HCT116 (cell line): ENCODE measurements at regions not wholly inside any gene's neighbourhood (a gene's known extent, or its start where the extent isn't known, plus 50 kb on each side); places are given as distances from the start of the nearest gene placed in this dataset.

Experiments
- ATAC-seq: fragments of 200-7000 bp; cut with Tn5 transposase; 2 replicates; pipeline ENCODE4 v1.9.1; 2020; ENCODE audit warnings: mild to moderate bottlenecking, moderate library complexity
- BruUV-seq: library from RNA; stranded (reverse); fragments of 400-500 nt; replicated peaks from 2 replicates; lab custom pipeline; 2021; lab: Mats Ljungman, UMichigan
- CTCF ChIA-PET: fragments of 300-600 bp; sonication (Branson Sonifier 250); formaldehyde crosslinking; loops from one replicate; lab custom pipeline; 2021; ENCODE audit warnings: antibody characterized with exemption; lab: Charles Lee
- POLR2A ChIA-PET: fragments of 300-600, 350-600 bp; sonication (Branson Sonifier 250); formaldehyde crosslinking; loops from one replicate; lab custom pipeline; 2021; ENCODE audit warnings: antibody characterized with exemption; lab: Charles Lee
- RAD21 ChIA-PET, 2 experiments: fragments of 300-600 bp; sonication (Branson Sonifier 250); formaldehyde crosslinking; loops; one replicate each; lab custom pipeline; 2023; ENCODE audit warnings: low total read pairs in 2 of 2; ENCODE audit not compliant: uncharacterized antibody in 2 of 2, unreplicated experiment in 2 of 2, low non-redundant PET in 1 of 2; lab: Charles Lee
- DNase-seq: peaks from one replicate; pipeline ENCODE4 v3.0.0-alpha.2; 2010; ENCODE audit warnings: low read depth, low spot score
- H2AFZ ChIP-seq: fragments of 200-600 bp; shearing (Covaris generic), sonication (generic); 2 replicates; pipeline ENCODE4 v1.6.1; 2017; ENCODE audit warnings: low read depth, mixed run types, mixed read lengths, antibody characterized with exemption, low read length; ENCODE audit not compliant: poor library complexity, severe bottlenecking
- H3K27ac ChIP-seq: 2 replicates; pipeline ENCODE4 v1.5.1; 2012; ENCODE audit warnings: low read depth, low read length
- H3K27me3 ChIP-seq: fragments of 200-600 bp; sonication (generic); 2 replicates; pipeline ENCODE4 v1.6.1; 2016; ENCODE audit warnings: mixed run types, low read length, mixed read lengths; ENCODE audit not compliant: insufficient read depth
- H3K36me3 ChIP-seq, 2 experiments: fragments of 200-500 bp in 1 of 2; fragments of 200-600 bp in 1 of 2; sonication (Bioruptor generic) in 1 of 2; sonication (generic) in 1 of 2; 2 replicates each; pipeline versions ENCODE4 v1.5.1 to v1.6.1; 2014 to 2016; ENCODE audit warnings: low read length in 2 of 2, inconsistent platforms in 1 of 2, mixed read lengths in 1 of 2, mixed run types in 1 of 2; ENCODE audit not compliant: insufficient read depth in 2 of 2, control insufficient read depth in 1 of 2
- H3K4me1 ChIP-seq, 2 experiments: fragments of 200-600 bp in 1 of 2; sonication (generic) in 1 of 2; 2 replicates each; pipeline versions ENCODE4 v1.5.1 to v1.6.1; 2012 to 2017; ENCODE audit warnings: low read length in 2 of 2, inconsistent platforms in 1 of 2, mild to moderate bottlenecking in 1 of 2, mixed read lengths in 1 of 2, mixed run types in 1 of 2, moderate library complexity in 1 of 2; ENCODE audit not compliant: insufficient read depth in 2 of 2, control insufficient read depth in 1 of 2
- H3K4me2 ChIP-seq: fragments of 200-600 bp; sonication (generic); 2 replicates; pipeline ENCODE4 v1.6.1; 2017; ENCODE audit warnings: mixed run types, low read length, mixed read lengths
- H3K4me3 ChIP-seq, 2 experiments: fragments of 200-600 bp in 1 of 2; sonication (generic) in 1 of 2; replicated peaks in 1 of 2; 2 replicates each; pipeline ENCODE4 v1.5.1; 2011 to 2016; ENCODE audit warnings: low read length in 2 of 2, control low read depth in 1 of 2, low read depth in 1 of 2, mild to moderate bottlenecking in 1 of 2, mixed read lengths in 1 of 2, mixed run types in 1 of 2
- H3K79me2 ChIP-seq: fragments of 200-600 bp; sonication (generic); 2 replicates; pipeline ENCODE4 v1.6.1; 2017; ENCODE audit warnings: mild to moderate bottlenecking, mixed run types, low read length, moderate library complexity, mixed read lengths; ENCODE audit not compliant: insufficient read depth
- H3K9ac ChIP-seq: fragments of 200-600 bp; sonication (generic); 2 replicates; pipeline ENCODE4 v1.6.1; 2016; ENCODE audit warnings: low read length, mixed read lengths
- H3K9me2 ChIP-seq: fragments of 200-600 bp; sonication (generic), shearing (Covaris generic); 2 replicates; pipeline ENCODE4 v1.6.1; 2017; ENCODE audit warnings: mixed run types, mild to moderate bottlenecking, moderate library complexity; ENCODE audit not compliant: insufficient read depth
- H3K9me3 ChIP-seq, 2 experiments: fragments of 200-500 bp in 1 of 2; fragments of 200-600 bp in 1 of 2; sonication (Bioruptor generic) in 1 of 2; sonication (generic) in 1 of 2; 2 replicates each; pipeline ENCODE4 v1.6.1; 2014 to 2017; ENCODE audit warnings: low read length in 2 of 2, mixed read lengths in 2 of 2, inconsistent platforms in 1 of 2, low read depth in 1 of 2, mild to moderate bottlenecking in 1 of 2, mixed run types in 1 of 2, moderate library complexity in 1 of 2; ENCODE audit not compliant: control insufficient read depth in 1 of 2, insufficient read depth in 1 of 2
- H4K20me1 ChIP-seq: fragments of 200-600 bp; sonication (generic), shearing (Covaris generic); 2 replicates; pipeline ENCODE4 v1.6.1; 2017; ENCODE audit warnings: mixed run types, mild to moderate bottlenecking, moderate library complexity; ENCODE audit not compliant: insufficient read depth
- CBX3 ChIP-seq: IDR thresholded peaks from 2 replicates; pipeline ENCODE4 v1.6.1; 2012; ENCODE audit warnings: low read depth
- EGR1 ChIP-seq: IDR thresholded peaks from 2 replicates; pipeline ENCODE4 v1.6.1; 2012; ENCODE audit warnings: low read depth
- ELF1 ChIP-seq: IDR thresholded peaks from 2 replicates; pipeline ENCODE4 v1.6.1; 2012; ENCODE audit warnings: low read depth, borderline replicate concordance
- EZH2 ChIP-seq: fragments of 200-600 bp; sonication (generic); IDR thresholded peaks from 2 replicates; pipeline ENCODE4 v1.6.1; 2017; ENCODE audit warnings: antibody characterized with exemption, mixed run types
- EZH2phosphoT487 ChIP-seq: fragments of 200-600 bp; IDR thresholded peaks from 2 replicates; pipeline ENCODE4 v1.6.1; 2018; ENCODE audit warnings: antibody characterized with exemption, borderline replicate concordance
- FOSL1 ChIP-seq: IDR thresholded peaks from 2 replicates; pipeline ENCODE4 v1.6.1; 2012; ENCODE audit warnings: low read depth
- TCF7L2 ChIP-seq: IDR thresholded peaks from 2 replicates; pipeline ENCODE4 v1.7.0; 2011; ENCODE audit warnings: borderline replicate concordance, inconsistent platforms; ENCODE audit not compliant: insufficient read depth, insufficient read length; ENCODE audit errors: extremely low read depth
- ZFX ChIP-seq: fragments of 450-650 bp; IDR thresholded peaks from 2 replicates; pipeline ENCODE4 v1.6.1; 2017
- intact Hi-C: fragments of 100-400 bp; cut with micrococcal nuclease; formaldehyde crosslinking; loops from 2 replicates; pipeline ENCODE4 v1.10.0; 2022
- TF ChIP-seq, protein P1 (sequence below), 3 experiments: fragments of 200-600 bp in 1 of 3; sonication (generic) in 1 of 3; IDR thresholded peaks in 2 of 3; conservative IDR thresholded peaks in 1 of 3; 2 replicates each; pipeline ENCODE4 v1.5.1; 2012 to 2017; ENCODE audit warnings: low read depth in 2 of 3, low read length in 2 of 3, antibody characterized with exemption in 1 of 3, borderline replicate concordance in 1 of 3, control low read depth in 1 of 3, mild to moderate bottlenecking in 1 of 3, mixed read lengths in 1 of 3, mixed run types in 1 of 3, moderate library complexity in 1 of 3; ENCODE audit not compliant: insufficient read depth in 1 of 3
- TF ChIP-seq, protein P2 (sequence below): IDR thresholded peaks from 2 replicates; pipeline ENCODE4 v1.6.1; 2012

DNA sequence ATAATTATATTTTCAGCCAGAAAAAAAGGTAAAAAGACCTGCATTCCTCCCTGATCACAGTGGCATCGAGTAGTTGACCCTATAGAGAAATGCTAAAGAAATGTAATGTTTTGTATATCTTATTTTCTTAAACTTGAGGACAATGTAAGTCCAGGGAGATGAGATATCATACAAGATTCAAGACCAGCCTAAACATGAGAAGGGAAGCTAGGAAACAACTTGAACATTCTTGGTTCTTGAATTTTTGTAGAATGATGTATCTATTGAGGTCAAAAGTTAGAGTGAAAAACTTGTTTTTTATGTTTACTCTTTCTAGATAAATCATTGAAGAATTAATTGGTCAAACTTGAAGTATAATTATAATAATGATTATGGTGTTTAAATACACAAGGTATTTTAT lies 497.7 kb upstream of the TBL1XR1 start:
- Histone ChIP-seq H3K27me3 (no peaks in the 10 kb centered on the region), H3K4me1 (no peaks in the 10 kb centered on the region), H2AFZ (no peak overlapping the region), H3K79me2 (no peaks in the 10 kb centered on the region)
- CTCF ChIA-PET = no interaction called here
- ATAC-seq = no peak
- TF ChIP-seq EGR1 (no peak), EZH2 (no peak), ZFX (no peak), FOSL1 (no peak), EZH2phosphoT487 (no peak), ELF1 (no peak), TCF7L2 (no peak)
- TF ChIP-seq, protein P1, sequence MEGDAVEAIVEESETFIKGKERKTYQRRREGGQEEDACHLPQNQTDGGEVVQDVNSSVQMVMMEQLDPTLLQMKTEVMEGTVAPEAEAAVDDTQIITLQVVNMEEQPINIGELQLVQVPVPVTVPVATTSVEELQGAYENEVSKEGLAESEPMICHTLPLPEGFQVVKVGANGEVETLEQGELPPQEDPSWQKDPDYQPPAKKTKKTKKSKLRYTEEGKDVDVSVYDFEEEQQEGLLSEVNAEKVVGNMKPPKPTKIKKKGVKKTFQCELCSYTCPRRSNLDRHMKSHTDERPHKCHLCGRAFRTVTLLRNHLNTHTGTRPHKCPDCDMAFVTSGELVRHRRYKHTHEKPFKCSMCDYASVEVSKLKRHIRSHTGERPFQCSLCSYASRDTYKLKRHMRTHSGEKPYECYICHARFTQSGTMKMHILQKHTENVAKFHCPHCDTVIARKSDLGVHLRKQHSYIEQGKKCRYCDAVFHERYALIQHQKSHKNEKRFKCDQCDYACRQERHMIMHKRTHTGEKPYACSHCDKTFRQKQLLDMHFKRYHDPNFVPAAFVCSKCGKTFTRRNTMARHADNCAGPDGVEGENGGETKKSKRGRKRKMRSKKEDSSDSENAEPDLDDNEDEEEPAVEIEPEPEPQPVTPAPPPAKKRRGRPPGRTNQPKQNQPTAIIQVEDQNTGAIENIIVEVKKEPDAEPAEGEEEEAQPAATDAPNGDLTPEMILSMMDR (IDR thresholded peaks at IDR 0.05 in 2 of 3, conservative IDR thresholded peaks at IDR 0.05 in 1 of 3; ENCODE audit: borderline replicate concordance in 1 of 3, insufficient read depth in 1 of 3, low read depth in 2 of 3, low read length in 2 of 3) = no peak
- TF ChIP-seq, protein P2, sequence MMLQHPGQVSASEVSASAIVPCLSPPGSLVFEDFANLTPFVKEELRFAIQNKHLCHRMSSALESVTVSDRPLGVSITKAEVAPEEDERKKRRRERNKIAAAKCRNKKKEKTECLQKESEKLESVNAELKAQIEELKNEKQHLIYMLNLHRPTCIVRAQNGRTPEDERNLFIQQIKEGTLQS = no peak
- TF ChIP-seq, all 23 proteins: peak for 0
- Histone ChIP-seq H3K9me2 (no peaks in the 10 kb centered on the region), H3K9ac (no peak overlapping the region), H3K36me3 (no peaks in the 10 kb centered on the region), H3K27ac (no peak overlapping the region), H3K9me3 (no peaks in the 10 kb centered on the region), H4K20me1 (no peaks in the 10 kb centered on the region), H3K4me3 (no peak overlapping the region), H3K4me2 (no peak overlapping the region)
- intact Hi-C loops = no loop called here
- RAD21 ChIA-PET = no interaction called here
- no peak for DNase-seq
- POLR2A ChIA-PET = no interaction called here
- BruUV-seq = no TSS peak

DNA sequence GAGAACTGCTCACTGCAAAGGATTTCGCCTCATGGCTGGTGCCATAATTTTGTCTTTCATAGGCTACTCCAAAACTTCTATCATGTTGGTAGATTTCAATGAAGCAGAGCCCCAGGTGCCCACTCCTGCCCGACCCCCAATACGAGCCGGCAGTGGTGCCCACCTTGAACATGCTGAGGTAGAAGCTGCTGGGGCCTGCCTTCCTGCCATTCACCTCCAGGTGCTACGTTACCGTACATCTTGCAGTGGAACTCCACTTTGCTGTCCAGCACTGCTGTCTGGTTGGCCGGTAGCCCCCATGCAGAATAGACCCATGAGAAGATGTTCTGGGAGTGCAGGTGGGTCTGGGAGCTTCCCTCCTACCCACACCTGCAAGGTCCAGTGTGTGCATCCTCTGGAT lies 502.8 kb upstream of the TBL1XR1 start:
- no peak for ATAC-seq
- no peak for DNase-seq
- Histone ChIP-seq H2AFZ (no peak overlapping the region), H3K4me2 (no peak overlapping the region), H3K27ac (no peak overlapping the region), H3K9ac (no peak overlapping the region), H4K20me1 (no peaks in the 10 kb centered on the region), H3K4me3 (no peak overlapping the region), H3K79me2 (no peaks in the 10 kb centered on the region), H3K9me2 (no peaks in the 10 kb centered on the region), H3K4me1 (no peaks in the 10 kb centered on the region), H3K36me3 (no peaks in the 10 kb centered on the region), H3K27me3 (no peaks in the 10 kb centered on the region), H3K9me3 (no peaks in the 10 kb centered on the region)
- intact Hi-C loops = no loop called here
- RAD21 ChIA-PET = no interaction called here
- POLR2A ChIA-PET = no interaction called here
- no peak for TF ChIP-seq CBX3
- CTCF ChIA-PET = no interaction called here
- BruUV-seq = no TSS peak
